ENCODE measurements at regions not wholly inside any gene's neighbourhood (a gene's known extent, or its start where the extent isn't known, plus 50 kb on each side); places are given as distances from the start of the nearest gene placed in this dataset.

DNA sequence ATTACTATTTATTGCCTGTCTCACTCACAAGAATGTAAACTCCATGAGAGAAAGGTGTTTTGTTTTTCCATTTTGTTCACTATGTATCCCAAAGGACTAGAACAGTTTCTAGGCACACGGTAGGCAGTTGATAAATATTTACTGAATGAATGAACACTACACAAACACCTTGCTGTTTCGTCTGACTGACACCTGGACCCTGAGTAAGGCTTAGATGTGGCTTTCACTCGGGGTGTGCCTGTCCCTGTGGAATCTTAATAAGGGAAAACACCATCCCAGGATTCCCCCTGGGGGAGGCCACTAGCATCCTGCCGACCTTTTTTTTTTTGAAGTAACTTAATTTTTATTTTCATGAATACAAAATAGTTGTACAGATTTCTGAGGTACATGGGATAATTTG is 66.6 kb upstream of the STEAP1B start:
- TF ChIP-seq, protein P1, sequence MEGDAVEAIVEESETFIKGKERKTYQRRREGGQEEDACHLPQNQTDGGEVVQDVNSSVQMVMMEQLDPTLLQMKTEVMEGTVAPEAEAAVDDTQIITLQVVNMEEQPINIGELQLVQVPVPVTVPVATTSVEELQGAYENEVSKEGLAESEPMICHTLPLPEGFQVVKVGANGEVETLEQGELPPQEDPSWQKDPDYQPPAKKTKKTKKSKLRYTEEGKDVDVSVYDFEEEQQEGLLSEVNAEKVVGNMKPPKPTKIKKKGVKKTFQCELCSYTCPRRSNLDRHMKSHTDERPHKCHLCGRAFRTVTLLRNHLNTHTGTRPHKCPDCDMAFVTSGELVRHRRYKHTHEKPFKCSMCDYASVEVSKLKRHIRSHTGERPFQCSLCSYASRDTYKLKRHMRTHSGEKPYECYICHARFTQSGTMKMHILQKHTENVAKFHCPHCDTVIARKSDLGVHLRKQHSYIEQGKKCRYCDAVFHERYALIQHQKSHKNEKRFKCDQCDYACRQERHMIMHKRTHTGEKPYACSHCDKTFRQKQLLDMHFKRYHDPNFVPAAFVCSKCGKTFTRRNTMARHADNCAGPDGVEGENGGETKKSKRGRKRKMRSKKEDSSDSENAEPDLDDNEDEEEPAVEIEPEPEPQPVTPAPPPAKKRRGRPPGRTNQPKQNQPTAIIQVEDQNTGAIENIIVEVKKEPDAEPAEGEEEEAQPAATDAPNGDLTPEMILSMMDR (IDR thresholded peaks at IDR 0.05) = no peak
- TF ChIP-seq ZFX (IDR thresholded peaks at IDR 0.05; ENCODE audit: borderline replicate concordance) = no peak
